ENCODE measurements at regions not wholly inside any gene's neighbourhood (a gene's known extent, or its start where the extent isn't known, plus 50 kb on each side); places are given as distances from the start of the nearest gene placed in this dataset.
A peak's percentile ranks its signal among the peaks of the same experiment; 100 is the strongest.

- no peak for DNase-seq
Observed at GRCh38 chr19:30222992-30223865, 149.0 kb upstream of the ZNF536 start.

- DNase-seq = no peak
Observed at GRCh38 chr19:30223866-30224688, 148.1 kb upstream of the ZNF536 start.

GRCh38 chr19:30224689-30225606 is 147.2 kb upstream of the ZNF536 start:
- DNase-seq = peak; percentile 24

- no peak for DNase-seq
Observed at GRCh38 chr19:30225676-30226463, 146.3 kb upstream of the ZNF536 start.

GRCh38 chr19:30226464-30227011 is 145.6 kb upstream of the ZNF536 start:
- no peak for DNase-seq

GRCh38 chr19:30227012-30227621 is 145.1 kb upstream of the ZNF536 start:
- DNase-seq = no peak

- DNase-seq = peak; percentile 77
Observed at GRCh38 chr19:30227661-30228112, 144.5 kb upstream of the ZNF536 start.

GRCh38 chr19:30228113-30228834 is 143.9 kb upstream of the ZNF536 start:
- peak; percentile 7 for DNase-seq

- DNase-seq = peak; percentile 12
Observed at GRCh38 chr19:30228835-30229524, 143.2 kb upstream of the ZNF536 start.

- no peak for DNase-seq
Observed at GRCh38 chr19:30229525-30230174, 142.5 kb upstream of the ZNF536 start.

GRCh38 chr19:30231408-30232318 is 140.5 kb upstream of the ZNF536 start:
- no peak for DNase-seq

GRCh38 chr19:30233375-30233774 is 138.8 kb upstream of the ZNF536 start:
- no peak for DNase-seq

- no peak for DNase-seq
Observed at GRCh38 chr19:30235946-30236345, 136.2 kb upstream of the ZNF536 start.

GRCh38 chr19:30236587-30236986 is 135.6 kb upstream of the ZNF536 start:
- no peak for DNase-seq

- DNase-seq = no peak
Observed at GRCh38 chr19:30237140-30237539, 135.0 kb upstream of the ZNF536 start.

GRCh38 chr19:30240904-30241695 is 131.1 kb upstream of the ZNF536 start:
- no peak for DNase-seq

GRCh38 chr19:30244533-30244932 is 127.7 kb upstream of the ZNF536 start:
- DNase-seq = no peak
